Motor neuron (in vitro differentiated cells): ENCODE measurements at regions not wholly inside any gene's neighbourhood (a gene's known extent, or its start where the extent isn't known, plus 50 kb on each side); places are given as distances from the start of the nearest gene placed in this dataset.

Experiments
- ATAC-seq, 8 experiments: fragments of 200-7000 bp; cut with Tn5 transposase; replicated peaks in 6 of 8; 2 replicates each; pipeline ENCODE4 v1.8.0; 2021; ENCODE audit warnings: mild to moderate bottlenecking in 8 of 8, moderate library complexity in 8 of 8
- H3K27ac ChIP-seq, 2 donors: fragments of 250-450 bp; sonication (Bioruptor Pico); 2 replicates each; pipeline ENCODE4 v1.9.0; 2021; ENCODE audit warnings: antibody characterized with exemption in 2 of 2, mild to moderate bottlenecking in 2 of 2, moderate library complexity in 1 of 2
- H3K4me1 ChIP-seq, 2 donors: fragments of 250-450 bp; sonication (Bioruptor Pico); replicated peaks in 1 of 2; 2 replicates each; pipeline ENCODE4 v1.6.1; 2021; ENCODE audit warnings: antibody characterized with exemption in 2 of 2, mild to moderate bottlenecking in 2 of 2, moderate library complexity in 1 of 2
- H3K4me3 ChIP-seq, 5 donors: fragments of 250-450 bp; sonication (Bioruptor Pico); 2 replicates each; pipeline ENCODE4 v1.9.0; 2021; ENCODE audit warnings: antibody characterized with exemption in 5 of 5, mild to moderate bottlenecking in 5 of 5, moderate library complexity in 4 of 5
- WGBS, 10 experiments: fragments of 450-650 bp; shearing (Covaris generic); methylation state at CpG; one replicate each; pipeline ENCODE4 v1.0.0; 2022; 5-methylcytosine and 5-hydroxymethylcytosine counted together
- in situ Hi-C, 9 experiments: fragments of 400-800 bp; cut with MboI; loops; one replicate each; pipeline ENCODE4 v1.15.0; 2021; ENCODE audit warnings: low sequenced_read_pairs in 9 of 9, low pct_unique_long_range_greater_than_20kb in 2 of 9; ENCODE audit not compliant: unreplicated experiment in 9 of 9

- Histone ChIP-seq H3K27ac (no peak overlapping the region), H3K4me1 (peaks cover 21 to 29% of the 10 kb centered on the region in 2 donors), H3K4me3 (no peak overlapping the region)
- in situ Hi-C loops = no loop called here
- WGBS, 10 experiments = 83 to 100% (median 95%) methylated on average over 1 to 4 of the region's 4 CpGs; no CpG with 5 or more reads in 4 of the 10 experiments
- ATAC-seq = no peak
Measured at GRCh38 chr3:42037318-42037945, 53.7 kb upstream of the TRAK1 start.

- peak in 7 of 8 experiments; percentile 10 to 74 (median 40) for ATAC-seq
- H3K4me1 ChIP-seq = peaks cover 25 to 32% of the 10 kb centered on the region in 2 donors
- no peak overlapping the region for H3K27ac ChIP-seq
- in situ Hi-C loops = no loop called here
- no peak overlapping the region for H3K4me3 ChIP-seq
- 21 to 100% (median 77%) methylated on average over 1 to 3 of the region's 3 CpGs; no CpG with 5 or more reads in 2 of the 10 experiments for WGBS, 10 experiments
Measured at GRCh38 chr3:42036483-42036823, 54.7 kb upstream of the TRAK1 start.

DNA sequence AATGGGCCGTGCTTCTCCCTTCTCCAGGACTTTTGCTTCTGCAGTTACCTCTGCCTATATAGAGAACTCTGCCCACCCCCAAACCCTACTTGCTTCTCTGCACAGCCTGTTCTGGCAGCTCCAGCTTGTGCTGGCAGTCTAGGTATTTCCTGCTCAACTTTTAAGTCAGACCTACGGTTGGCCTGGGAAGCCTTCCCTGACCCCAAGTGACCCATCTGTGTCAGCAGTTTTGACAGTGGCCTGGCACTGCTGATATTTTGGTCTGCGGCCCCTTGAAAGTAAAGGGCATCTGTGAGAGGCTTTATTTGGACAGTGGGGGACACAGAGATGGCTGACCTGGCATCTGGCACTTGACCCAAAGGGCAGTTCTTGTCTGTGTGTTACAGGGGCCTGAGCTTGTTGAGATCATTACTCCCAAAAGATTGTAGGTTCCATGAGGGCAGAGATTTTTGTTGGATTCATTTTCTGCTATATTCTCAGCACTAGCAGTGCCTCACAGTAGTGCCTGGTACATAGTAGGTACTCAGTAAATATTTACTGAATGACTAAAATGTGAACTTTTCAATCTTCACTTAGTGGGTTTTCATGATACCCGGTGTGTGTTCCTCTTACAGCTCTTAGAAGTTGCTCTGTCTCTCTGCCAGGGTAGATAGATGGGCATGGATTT lies 55.2 kb upstream of the TRAK1 start:
- Histone ChIP-seq H3K27ac (no peak overlapping the region), H3K4me1 (peaks cover 28 to 35% of the 10 kb centered on the region in 2 donors), H3K4me3 (no peak overlapping the region)
- WGBS, 10 experiments = 0 to 100% (median 92%) methylated on average over 1 to 3 of the region's 4 CpGs; no CpG with 5 or more reads in 6 of the 10 experiments
- ATAC-seq = no peak
- in situ Hi-C loops = no loop called here

DNA sequence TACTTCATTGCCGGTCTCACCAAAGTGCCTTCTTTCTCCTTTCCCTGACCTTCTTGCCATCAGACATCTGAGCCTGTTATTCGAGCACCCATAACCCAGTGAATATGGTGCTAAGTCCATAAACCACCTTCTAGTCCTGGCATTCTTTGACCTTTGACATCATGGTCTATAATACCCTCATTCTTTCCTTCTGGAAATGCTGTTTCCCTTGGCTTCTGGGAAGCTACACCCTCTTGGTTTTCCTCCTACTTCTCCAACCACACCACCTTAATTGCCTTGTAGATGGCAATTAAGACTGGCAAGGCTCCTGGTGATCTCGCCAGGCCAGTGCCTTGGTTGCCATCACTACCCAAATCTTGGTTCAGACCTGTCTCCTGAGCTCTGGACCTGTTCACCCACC lies 56.1 kb upstream of the TRAK1 start:
- no peak for ATAC-seq

DNA sequence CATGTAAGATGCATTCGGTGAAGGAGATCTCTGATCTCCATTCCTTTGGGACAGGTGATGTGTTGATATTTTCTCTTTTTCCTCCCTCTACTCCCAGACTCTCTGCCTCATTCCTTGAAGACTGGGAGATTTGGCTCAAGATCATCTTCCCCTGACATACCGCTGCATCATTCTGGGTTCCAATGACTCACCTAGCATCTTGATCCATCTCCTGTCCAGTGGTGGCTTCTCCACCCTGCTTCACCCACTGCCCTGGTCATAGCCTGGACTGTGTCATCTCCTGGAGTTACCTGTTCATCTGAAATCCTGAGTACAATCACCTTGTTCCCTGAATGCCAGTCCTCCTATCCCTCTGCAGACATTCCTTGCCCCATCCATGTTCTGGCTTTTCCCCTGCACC lies 57.4 kb upstream of the TRAK1 start:
- WGBS, 10 experiments = 46 to 100% (median 88%) methylated on average over 1 to 2 of the region's 2 CpGs; no CpG with 5 or more reads in 5 of the 10 experiments
- Histone ChIP-seq H3K27ac (peak overlapping the region; percentile 56 to 78), H3K4me3 (no peak overlapping the region), H3K4me1 (peaks cover 28 to 35% of the 10 kb centered on the region in 2 donors)
- in situ Hi-C loops = no loop called here
- no peak for ATAC-seq

More for the DNA sequence above, 56.1 kb upstream of the TRAK1 start:
- Histone ChIP-seq H3K4me1 (peaks cover 28 to 35% of the 10 kb centered on the region in 2 donors), H3K27ac (no peak overlapping the region), H3K4me3 (no peak overlapping the region)
- 70 to 100% (median 100%) methylated on average over 1 to 3 of the region's 3 CpGs; no CpG with 5 or more reads in 2 of the 10 experiments for whole genome bisulfite sequencing, 10 experiments
- in situ Hi-C loops = no loop called here

DNA sequence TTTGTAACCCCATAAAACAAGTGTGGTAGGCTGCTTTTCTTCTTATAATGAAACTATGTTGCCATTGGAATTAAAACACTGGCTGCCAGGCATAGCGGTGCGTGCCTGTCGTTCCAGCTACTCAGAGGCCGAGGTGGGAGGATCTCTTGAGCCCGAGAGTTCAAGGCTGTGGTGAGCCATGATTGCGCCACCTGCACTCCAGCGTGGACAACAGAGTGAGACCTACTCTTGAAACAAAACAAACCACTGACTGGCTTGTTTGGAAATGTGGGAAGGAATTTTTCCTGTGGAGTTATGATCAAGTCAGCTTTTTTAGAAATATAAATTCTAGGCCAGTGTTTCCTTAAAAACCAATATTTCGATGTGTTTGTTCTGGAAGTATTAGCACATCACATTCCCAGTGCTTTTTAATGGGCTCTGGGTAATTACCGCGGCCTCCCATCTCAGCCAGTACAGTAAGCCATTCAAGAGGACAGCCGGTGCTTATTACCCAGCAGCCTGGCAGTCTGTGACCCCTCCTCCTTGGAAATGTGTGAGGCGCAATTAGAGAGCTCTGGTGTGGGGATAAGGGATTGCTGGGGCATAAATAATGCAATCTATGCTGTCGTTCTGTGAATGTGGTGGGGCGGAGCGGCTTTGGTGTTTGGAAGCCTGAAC lies 58.3 kb upstream of the TRAK1 start:
- 0 to 57% (median 19%) methylated on average over 1 to 10 of the region's 15 CpGs; no CpG with 5 or more reads in 2 of the 10 experiments for WGBS, 10 experiments
- Histone ChIP-seq H3K4me3 (peak overlapping the region in 1 of 5 donors; percentile 11), H3K27ac (peak overlapping the region; percentile 68 to 78), H3K4me1 (peaks cover 28 to 40% of the 10 kb centered on the region in 2 donors)
- ATAC-seq = peak; percentile 66 to 98 (median 92)
- in situ Hi-C loops = no loop called here

DNA sequence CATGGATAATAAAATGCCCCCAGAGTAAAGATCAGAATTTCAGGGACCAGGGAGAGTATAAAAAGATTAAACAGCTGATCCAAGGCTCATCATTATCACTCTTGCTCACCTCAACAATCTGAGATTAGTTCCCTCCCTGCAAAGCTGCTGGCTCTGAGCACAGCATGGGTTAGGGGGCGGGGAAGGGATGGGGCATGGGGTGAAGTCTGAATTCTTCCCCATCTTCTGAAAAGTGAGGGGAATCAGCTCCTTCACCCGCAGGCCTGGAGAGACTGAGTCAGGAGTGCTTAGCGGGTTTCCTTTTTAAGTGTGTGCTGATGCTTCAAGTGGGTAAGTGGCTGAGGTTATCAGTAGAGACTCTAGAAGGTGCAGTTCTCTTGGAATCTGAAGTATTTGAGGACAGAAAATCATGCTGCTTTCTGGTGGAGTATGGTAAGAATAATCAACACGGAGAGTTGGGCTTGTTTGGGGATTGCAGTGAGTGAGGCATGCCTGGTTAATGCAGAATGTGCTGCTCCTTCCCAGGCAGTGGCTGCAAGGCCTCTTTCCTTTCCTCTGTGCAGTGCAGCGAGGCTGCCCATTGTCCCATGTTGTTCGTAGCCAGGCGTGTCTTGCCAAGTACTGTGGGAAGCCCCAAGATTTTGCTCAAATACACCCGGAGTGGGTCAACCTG lies 59.2 kb upstream of the TRAK1 start:
- in situ Hi-C loops = no loop called here
- H3K27ac ChIP-seq = peak overlapping the region; percentile 68 to 78
- no peak overlapping the region for H3K4me3 ChIP-seq
- H3K4me1 ChIP-seq = peaks cover 28 to 40% of the 10 kb centered on the region in 2 donors
- WGBS, 10 experiments = 7 to 60% (median 24%) methylated on average over 1 to 6 of the region's 8 CpGs; no CpG with 5 or more reads in 2 of the 10 experiments
- peak in 6 of 8 experiments; percentile 5 to 71 (median 44) for ATAC-seq

DNA sequence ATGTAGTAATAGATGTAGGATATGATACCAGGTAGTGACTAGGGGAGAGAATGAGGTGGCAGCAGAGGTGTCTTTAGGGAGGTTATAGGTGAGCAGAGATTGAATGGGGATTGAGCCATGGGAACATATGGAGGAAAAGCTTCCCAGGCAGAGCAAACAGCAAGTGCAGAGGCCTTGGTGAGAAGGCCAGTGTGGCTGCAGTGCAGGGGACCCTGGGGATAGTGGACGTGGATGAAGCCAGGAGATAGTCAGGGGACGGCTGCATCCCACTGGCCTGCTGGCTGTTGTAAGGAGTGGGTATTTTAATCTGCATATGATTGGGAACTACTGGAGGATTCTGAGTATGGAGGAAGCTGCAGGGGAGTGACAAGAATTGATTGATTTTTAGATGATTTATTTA lies 62.7 kb upstream of the TRAK1 start:
- H3K27ac ChIP-seq = peak overlapping the region in 1 of 2 donors; percentile 28
- no peak overlapping the region for H3K4me3 ChIP-seq
- in situ Hi-C loops = no loop called here
- ATAC-seq = no peak
- H3K4me1 ChIP-seq = peaks cover 47 to 51% of the 10 kb centered on the region in 2 donors
- WGBS, 10 experiments = 70 to 100% (median 96%) methylated on average over 1 to 2 of the region's 2 CpGs; no CpG with 5 or more reads in 6 of the 10 experiments

DNA sequence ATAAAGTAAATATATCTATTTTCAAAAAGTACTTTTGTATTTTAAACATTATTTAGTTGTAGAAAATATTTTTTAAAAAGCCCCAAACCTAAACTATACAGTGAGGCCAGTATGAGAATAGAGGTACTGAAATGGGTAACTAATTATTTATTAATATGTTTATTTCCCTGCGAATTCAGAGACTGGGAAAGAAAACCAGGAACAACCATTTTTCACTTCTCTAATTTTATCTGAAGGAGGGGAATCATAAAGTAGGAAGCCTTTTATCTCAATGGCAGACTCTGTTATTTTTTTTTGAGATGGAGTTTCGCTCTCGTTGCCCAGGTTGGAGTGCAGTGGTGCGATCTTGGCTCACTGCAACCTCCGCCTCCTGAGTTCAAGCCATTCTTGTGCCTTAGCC lies 63.6 kb upstream of the TRAK1 start:
- Histone ChIP-seq H3K27ac (no peak overlapping the region), H3K4me3 (no peak overlapping the region), H3K4me1 (peaks cover 39 to 46% of the 10 kb centered on the region in 2 donors)
- 83 to 100% (median 100%) methylated on average over 1 to 5 of the region's 5 CpGs; no CpG with 5 or more reads in 2 of the 10 experiments for WGBS, 10 experiments
- in situ Hi-C loops = no loop called here
- ATAC-seq = no peak

- Histone ChIP-seq H3K27ac (peak overlapping the region; percentile 83 to 91), H3K4me1 (peaks cover 33 to 39% of the 10 kb centered on the region in 2 donors), H3K4me3 (peak overlapping the region in 4 of 5 donors; percentile 6 to 22 (median 12))
- WGBS, 10 experiments = 0 to 8% (median 0%) methylated on average over 1 to 6 of the region's 7 CpGs; no CpG with 5 or more reads in 1 of the 10 experiments
- ATAC-seq = peak; percentile 82 to 98 (median 96)
- in situ Hi-C loops = no loop called here
Measured at GRCh38 chr3:42025370-42026138, 63.7 kb upstream of the ULK4 start.

DNA sequence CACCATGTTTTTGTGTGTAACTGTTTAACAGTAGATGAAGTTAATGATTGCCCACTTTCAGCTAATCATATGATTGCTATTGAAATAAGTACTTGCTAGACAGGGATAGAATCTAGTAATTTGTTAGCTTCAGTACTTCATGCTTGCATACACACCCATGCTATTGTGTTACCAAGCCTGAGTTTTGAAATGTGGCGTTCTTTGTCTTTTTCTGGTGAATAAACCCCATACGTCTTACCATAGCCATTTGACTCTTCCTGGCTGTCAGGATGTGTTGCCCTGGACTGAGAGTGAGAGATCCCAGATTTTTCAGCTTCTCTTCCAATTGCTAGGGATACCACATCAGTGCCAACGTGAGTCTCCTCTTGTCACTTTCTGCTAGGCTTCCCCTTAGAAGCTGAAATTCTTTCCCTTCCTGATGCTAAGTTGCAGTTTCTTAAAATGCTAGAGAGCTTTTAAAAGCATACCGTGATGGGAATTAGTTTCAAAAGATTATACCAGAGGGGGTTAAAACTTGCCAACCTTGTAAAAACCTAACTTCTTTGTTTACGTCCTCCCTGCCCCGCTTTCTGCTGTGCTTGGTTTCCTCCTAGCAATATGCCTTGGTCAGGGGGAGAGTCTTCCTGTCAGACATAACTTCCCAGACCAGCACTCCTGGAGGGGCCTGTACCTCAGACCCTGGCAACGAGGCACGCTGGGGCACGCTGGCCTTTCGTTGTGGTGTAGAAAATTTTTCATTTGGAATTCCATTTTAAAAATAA lies 62.9 kb upstream of the ULK4 start:
- H3K4me1 ChIP-seq = peaks cover 39 to 45% of the 10 kb centered on the region in 2 donors
- WGBS, 10 experiments = 4 to 92% (median 18%) methylated on average over 3 to 8 of the region's 10 CpGs; no CpG with 5 or more reads in 1 of the 10 experiments
- peak overlapping the region; percentile 83 to 91 for H3K27ac ChIP-seq
- ATAC-seq = peak in 6 of 8 experiments; percentile 6 to 76 (median 51)
- in situ Hi-C loops = no loop called here
- peak overlapping the region in 3 of 5 donors; percentile 8 to 19 (median 15) for H3K4me3 ChIP-seq
